H54 (cell line): ENCODE measurements at regions not wholly inside any gene's neighbourhood (a gene's known extent, or its start where the extent isn't known, plus 50 kb on each side); places are given as distances from the start of the nearest gene placed in this dataset.
"Not testable (repeated sequence)": the region's sequence is repeated elsewhere in the genome, so short reads cannot be mapped to it uniquely, and the experiment has no call there.

Experiments used
- DNase-seq: peaks from one replicate; pipeline ENCODE4 v3.0.0; 2011; ENCODE audit warnings: low spot score, mixed read lengths; ENCODE audit not compliant: insufficient read length
- FAIRE-seq: peaks from 3 replicates; lab custom pipeline; 2011; peaks lifted over from hg19 to GRCh38; lab: Jason Lieb, UNC
- POLR2A ChIP-seq: IDR thresholded peaks from 2 replicates; pipeline ENCODE4 v1.6.1; 2011; ENCODE audit warnings: low read depth, mild to moderate bottlenecking, low read length

- FAIRE-seq, result no peak
- no peak for DNase-seq
- no peak for TF ChIP-seq POLR2A
Observed at GRCh38 chr1:143497374-143497747, 474.4 kb downstream of the FAM72C start.

- FAIRE-seq, DNase-seq: not testable (repeated sequence)
Observed at GRCh38 chr1:143496526-143497373, 475.0 kb downstream of the FAM72C start.
